Nucleus accumbens (tissue), 56 donors: ENCODE measurements at regions not wholly inside any gene's neighbourhood (a gene's known extent, or its start where the extent isn't known, plus 50 kb on each side); places are given as distances from the start of the nearest gene placed in this dataset.

ENCODE experiments used
- DNase-seq, 56 donors: peaks; one replicate each; lab custom pipeline; 2025; lab: John Stamatoyannopoulos, UW

DNA sequence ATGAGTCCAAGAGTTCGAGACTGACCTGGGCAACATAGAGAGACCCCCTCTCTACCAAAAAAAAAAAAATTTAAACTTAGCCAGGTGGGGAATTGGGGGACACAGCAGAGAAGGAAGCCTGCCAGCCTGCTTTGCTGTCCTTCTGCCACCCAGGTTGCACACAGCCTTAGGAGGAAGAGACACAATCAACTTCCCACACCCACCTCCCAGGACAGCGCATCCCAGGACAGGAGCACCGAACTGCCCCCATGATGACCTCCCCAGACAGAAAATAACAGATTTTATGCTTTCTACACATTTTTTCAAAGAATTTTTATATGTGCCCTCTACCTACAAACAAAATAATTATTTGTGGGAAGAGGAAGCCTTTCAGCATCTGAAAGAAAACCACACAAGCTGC is 126.0 kb upstream of the ZNF507 start:
- DNase-seq: no peak

DNA sequence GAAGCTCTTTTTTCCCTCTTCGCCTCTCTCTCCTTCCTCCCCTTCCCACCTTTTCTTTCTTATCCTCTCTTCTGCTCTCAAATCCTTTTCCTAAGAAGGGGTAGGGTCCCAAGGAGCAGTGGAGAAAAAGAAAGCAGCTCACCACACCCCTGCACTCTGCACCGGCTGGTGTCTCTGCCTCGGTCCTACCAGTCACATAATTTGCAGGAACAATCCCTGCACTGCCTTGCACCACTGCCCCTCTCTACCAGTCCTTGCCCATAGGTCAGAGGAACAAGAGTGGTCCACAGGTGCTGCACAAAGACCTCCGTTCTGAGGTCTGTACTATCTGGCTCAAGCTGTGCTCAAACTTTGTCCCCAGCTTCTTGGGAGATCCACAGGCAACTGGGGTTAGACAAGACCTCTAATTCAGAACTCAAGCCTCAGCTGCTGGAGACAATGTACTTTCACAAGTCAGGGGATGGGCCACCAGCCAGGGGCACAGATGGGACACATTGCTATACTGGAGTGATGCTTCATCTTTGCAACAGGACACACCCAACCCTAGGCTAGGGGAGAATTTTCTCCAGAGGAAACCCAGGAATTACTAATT is 125.4 kb upstream of the ZNF507 start:
- DNase-seq: peak in 2 of 56 donors; percentile 9 to 19

DNA sequence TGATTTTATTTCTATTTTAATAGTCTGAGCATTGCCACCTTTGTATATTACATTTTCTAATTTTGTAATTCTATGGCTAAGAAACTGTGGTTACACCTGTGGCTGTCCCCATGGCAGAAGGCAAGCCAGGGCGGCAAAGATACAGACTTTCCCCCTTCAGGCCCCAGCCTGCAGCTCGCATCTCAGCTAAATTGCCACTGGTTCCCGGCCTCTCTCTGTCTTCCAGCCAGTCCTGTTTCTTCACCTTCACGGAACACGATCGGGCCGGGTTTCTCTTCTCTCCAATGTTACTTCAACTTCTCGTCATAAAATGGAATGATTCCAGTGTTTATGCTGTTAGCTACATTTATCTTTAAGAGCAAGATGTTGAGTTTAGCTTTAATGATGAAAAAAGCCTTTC is 124.5 kb upstream of the ZNF507 start:
- DNase-seq: no peak

GRCh38 chr19:32222556-32222955 is 122.9 kb upstream of the ZNF507 start:
- no peak for DNase-seq

- no peak for DNase-seq
These were observed 122.3 kb upstream of the ZNF507 start for GRCh38 chr19:32223106-32223505.

DNA sequence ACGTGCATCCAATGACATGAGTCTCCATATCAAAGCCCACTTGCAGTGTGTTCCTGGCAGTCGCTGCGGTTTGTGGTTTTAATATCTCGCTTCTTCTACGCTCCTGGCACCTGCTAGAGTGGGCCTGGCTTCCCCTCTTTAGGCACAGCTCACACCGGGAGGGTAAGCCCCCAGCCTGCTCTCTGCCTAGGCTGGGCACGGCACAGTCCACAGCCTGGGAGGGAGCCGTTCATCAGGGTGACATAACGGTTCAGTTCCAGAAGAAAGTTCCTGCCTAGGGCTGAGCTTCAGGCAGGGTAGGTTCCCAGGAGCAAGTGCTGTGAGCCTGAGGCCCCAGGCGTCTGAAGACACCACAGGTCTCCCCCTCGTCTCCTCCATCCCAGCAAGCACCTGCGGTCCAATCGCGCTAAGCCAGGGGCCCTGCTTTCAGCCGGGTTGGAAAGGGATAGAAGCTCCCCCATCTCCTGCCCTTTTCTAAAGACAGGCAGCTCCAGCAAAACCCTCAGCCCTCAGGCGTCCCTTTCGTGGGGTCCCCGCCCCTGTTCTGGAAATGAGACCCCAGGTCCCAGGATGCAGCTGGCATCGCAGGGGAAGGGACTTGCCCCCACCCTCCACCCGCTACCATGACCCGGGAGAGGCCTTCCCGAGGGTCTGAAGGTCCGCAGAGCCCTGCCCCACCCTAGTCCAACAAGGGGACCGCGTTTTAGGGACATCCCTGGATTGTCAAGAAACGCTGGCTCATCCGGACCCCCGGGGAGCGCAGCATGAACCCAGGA is 121.6 kb upstream of the ZNF507 start:
- DNase-seq: no peak

- DNase-seq: peak in 32 of 56 donors; percentile 3 to 62 (median 27)
These were observed 120.8 kb upstream of the ZNF507 start for GRCh38 chr19:32224371-32225244.

DNA sequence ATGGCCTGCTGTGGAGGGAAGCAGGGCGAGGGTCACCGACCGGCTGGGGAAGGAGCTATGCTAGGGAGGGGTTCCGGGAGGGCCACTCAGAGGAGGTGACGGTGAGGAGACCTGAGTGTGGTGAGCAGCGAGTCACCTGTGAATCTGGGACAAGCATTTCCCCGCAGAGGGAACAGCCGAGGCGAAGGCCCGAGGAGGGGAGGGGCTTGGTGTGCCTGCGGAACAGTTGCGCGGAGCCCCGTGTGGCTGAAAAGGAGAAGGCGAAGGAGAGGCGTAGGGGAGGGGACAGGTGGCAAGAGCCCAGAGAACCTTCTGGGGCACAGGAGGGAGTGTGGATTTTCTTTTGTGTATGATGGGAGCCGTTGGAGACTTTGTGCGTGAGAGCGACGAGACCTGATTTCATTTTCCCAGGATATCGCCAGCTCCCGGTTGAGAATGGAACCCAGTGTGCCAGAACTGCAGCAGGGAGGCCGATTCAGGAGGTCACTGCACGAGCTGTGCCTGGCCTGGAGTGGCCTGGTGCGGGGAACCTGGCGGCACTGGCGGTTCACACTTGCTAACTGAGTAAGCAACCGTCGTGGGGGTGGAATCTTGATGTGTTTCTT is 117.7 kb upstream of the ZNF507 start:
- no peak for DNase-seq

DNA sequence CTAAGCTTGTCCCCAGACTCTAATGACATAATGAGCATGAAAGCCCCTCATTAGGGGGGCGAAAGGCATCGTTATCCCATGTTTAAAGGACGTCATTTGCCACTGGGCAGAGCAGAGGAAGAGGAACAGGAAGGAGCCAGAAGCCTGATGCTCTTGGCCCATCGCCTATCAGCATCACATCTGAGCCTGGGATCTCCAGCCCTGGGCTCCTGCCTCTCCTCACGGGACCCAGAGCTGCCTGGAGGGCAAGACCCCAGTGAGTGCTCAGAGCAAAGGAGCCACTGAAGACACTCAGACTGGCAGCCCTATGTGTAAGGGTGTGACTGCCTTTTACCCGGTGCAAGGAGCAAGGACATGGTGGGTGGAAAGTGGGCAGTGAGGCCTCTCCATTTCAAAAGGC is 115.0 kb upstream of the ZNF507 start:
- no peak for DNase-seq

DNA sequence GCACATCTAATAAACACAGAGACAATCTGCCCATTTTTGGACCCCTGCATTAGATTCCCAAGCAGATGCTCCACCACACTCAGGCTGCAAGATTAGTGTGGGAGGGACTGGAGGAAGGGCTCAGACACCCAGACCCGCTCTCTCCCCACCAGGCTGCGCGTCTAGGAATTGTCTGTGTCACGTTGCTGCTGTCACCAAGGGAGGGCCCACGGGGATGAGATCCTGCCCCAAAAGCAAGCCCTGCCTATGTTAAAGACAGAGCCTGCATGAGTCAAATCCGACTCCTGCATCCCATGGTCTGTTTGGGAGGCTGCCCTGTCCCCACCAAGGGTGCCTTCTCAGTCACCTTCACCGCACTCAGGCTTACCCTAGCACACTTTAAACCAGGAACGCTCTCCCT is 114.4 kb upstream of the ZNF507 start:
- no peak for DNase-seq

GRCh38 chr19:32231691-32232090 is 113.7 kb upstream of the ZNF507 start:
- no peak for DNase-seq

- DNase-seq: no peak
These were observed 113.0 kb upstream of the ZNF507 start for GRCh38 chr19:32232449-32232848.

GRCh38 chr19:32233091-32233490 is 112.3 kb upstream of the ZNF507 start:
- DNase-seq: no peak

- DNase-seq: peak in 24 of 56 donors; percentile 2 to 60 (median 22)
These were observed 111.5 kb upstream of the ZNF507 start for GRCh38 chr19:32233885-32234284.

DNA sequence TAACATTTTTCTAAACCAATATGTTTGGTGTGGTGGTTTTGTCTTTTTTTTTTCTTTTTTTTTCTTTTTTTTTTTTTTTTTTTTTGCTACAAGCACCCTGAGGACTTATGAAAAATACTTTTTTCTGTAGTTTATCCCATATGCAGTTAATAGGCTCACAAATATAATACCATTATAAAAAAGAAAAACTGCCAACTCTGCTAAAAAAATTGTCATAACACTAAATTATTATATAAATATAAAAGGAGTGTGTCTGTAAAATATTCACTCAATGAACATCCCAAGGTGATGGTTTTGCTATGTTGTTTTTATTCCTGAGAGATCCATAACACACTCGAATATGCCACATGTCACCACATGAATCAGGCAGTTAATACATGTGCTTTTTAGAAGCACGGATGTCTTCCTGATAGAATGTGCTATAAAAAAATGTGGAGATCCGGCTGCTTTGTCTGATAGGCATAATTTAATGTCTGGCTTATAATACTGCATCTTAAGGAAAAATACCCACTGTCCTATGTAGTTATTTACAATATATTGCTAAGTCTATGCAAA is 110.7 kb upstream of the ZNF507 start:
- no peak for DNase-seq

- DNase-seq: no peak
These were observed 107.3 kb upstream of the ZNF507 start for GRCh38 chr19:32238076-32238475.

DNA sequence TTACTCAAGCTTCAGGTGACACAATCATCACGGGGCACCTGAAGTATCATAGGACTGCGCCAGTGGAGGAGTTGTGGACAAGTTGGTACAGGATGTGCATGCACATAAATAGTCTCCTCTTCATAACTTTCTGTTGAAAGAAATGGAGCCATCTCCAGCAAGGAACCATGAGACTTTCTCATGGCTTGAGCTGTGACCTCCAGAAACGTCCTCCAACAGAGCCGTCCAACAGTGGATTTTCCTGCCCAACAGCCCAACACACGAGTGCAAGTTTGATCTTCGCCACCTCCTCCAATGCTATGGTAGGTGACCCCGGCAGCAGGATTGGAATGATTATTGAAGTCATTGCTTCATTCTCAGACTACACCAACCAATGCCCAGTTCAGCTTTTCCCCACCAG is 105.1 kb upstream of the ZNF507 start:
- DNase-seq: no peak

DNA sequence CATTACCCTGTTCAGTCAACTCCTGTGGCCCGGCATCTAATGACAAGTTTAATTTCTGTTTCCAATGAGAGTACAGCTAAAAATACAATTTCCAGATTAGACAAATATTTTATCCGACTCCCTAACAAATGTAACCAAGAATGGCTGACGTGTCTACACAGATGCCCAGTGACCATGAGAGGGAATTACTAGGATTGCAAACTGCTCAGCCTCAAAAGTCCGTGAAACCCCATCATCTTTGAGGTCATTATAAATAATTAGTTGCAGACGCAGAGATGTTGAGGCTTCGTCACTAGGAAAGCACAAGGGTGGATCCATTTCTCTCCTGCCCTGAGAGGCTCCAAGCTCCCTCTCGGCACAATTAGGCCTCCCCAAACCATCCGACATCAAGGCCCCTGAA is 104.1 kb upstream of the ZNF507 start:
- no peak for DNase-seq

DNA sequence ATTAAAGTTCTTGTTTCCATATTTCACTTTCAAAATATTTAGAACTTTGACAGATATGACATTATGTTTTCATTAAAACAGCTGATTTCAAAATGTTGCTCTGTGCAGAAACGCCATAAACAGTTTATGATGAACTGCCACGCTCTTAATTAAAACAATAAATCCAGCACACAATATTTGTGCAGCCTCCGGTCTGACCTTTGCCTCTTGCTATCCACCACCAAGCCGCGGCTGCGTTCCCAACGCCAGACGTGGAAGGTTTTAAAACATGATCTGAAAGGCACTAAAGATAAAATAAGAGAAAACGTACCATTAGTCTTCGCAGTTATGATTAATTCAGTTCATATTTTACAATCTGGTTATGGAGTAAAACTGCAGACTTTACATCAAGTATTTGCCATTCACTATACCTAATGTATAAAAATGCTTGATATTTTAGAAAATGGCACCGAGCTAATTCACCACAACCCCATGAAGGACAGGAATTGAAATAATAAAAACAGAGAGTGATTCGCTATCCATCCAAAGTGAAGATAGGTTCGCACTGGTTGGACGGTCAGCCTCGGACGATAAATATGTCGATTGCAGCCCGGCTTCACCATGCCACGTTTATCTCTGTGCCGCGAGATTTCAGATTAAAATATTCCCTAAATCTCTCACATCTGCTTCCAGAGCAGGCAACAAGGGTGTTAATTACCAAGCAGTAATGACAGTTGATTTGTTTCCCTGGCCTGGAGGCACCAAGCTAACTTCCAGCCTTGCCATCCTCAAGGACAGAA is 103.3 kb upstream of the ZNF507 start:
- DNase-seq: no peak

GRCh38 chr19:32246006-32246405 is 99.4 kb upstream of the ZNF507 start:
- DNase-seq: no peak
